Ectodermal cell (in vitro differentiated cells): ENCODE measurements at regions not wholly inside any gene's neighbourhood (a gene's known extent, or its start where the extent isn't known, plus 50 kb on each side); places are given as distances from the start of the nearest gene placed in this dataset.

Source experiments
- H3K27ac ChIP-seq: 2 replicates; pipeline ENCODE4 v1.7.0; 2013; ENCODE audit warnings: mild to moderate bottlenecking, low read depth, low read length; ENCODE audit not compliant: insufficient read depth, poor library complexity, severe bottlenecking
- H3K27me3 ChIP-seq: 2 replicates; pipeline ENCODE4 v1.7.0; 2013; ENCODE audit warnings: mild to moderate bottlenecking, low read length; ENCODE audit not compliant: insufficient read depth, control insufficient read depth, poor library complexity, severe bottlenecking
- H3K36me3 ChIP-seq: one replicate; pipeline ENCODE4 v1.7.0; 2013; ENCODE audit warnings: low read length; ENCODE audit not compliant: control insufficient read depth, insufficient read depth
- H3K4me1 ChIP-seq: one replicate; pipeline ENCODE4 v1.7.0; 2013; ENCODE audit warnings: low read length; ENCODE audit not compliant: control insufficient read depth, insufficient read depth
- H3K4me3 ChIP-seq: 2 replicates; pipeline ENCODE4 v1.7.0; 2013; ENCODE audit warnings: low read depth, low read length, control low read depth; ENCODE audit not compliant: insufficient read depth
- H3K9me3 ChIP-seq: 2 replicates; pipeline ENCODE4 v1.7.0; 2013; ENCODE audit warnings: mild to moderate bottlenecking, low read length, moderate library complexity; ENCODE audit not compliant: control insufficient read depth
- WGBS, 2 experiments: methylation state at CpG; one replicate each; pipeline ENCODE4 v1.1.7; 2013; ENCODE audit warnings: missing lambda C conversion rate in 2 of 2; 5-methylcytosine and 5-hydroxymethylcytosine counted together

- Histone ChIP-seq H3K36me3 (no peaks in the 10 kb centered on the region), H3K9me3 (no peaks in the 10 kb centered on the region), H3K4me1 (no peaks in the 10 kb centered on the region), H3K27ac (no peak overlapping the region), H3K4me3 (no peak overlapping the region), H3K27me3 (no peaks in the 10 kb centered on the region)
- 90 to 91% methylated on average over 25 of the region's 25 CpGs for WGBS, 2 experiments
Observed at GRCh38 chr7:98518159-98518947, 98.7 kb upstream of the NPTX2 start.

GRCh38 chr7:98515201-98515600 is 101.9 kb upstream of the NPTX2 start:
- 86 to 92% methylated on average over 4 of the region's 4 CpGs for WGBS, 2 experiments

GRCh38 chr7:98514211-98515031 is 102.7 kb upstream of the NPTX2 start:
- H3K36me3 ChIP-seq: no peaks in the 10 kb centered on the region
- WGBS, 2 experiments: 88 to 90% methylated on average over 16 of the region's 16 CpGs
- H3K4me3 ChIP-seq: no peak overlapping the region
- no peaks in the 10 kb centered on the region for H3K9me3 ChIP-seq
- H3K27ac ChIP-seq: no peak overlapping the region
- H3K4me1 ChIP-seq: no peaks in the 10 kb centered on the region
- no peaks in the 10 kb centered on the region for H3K27me3 ChIP-seq

More at GRCh38 chr7:98515201-98515600, 101.9 kb upstream of the NPTX2 start:
- Histone ChIP-seq H3K27ac (no peak overlapping the region), H3K36me3 (no peaks in the 10 kb centered on the region), H3K4me3 (no peak overlapping the region), H3K27me3 (no peaks in the 10 kb centered on the region), H3K4me1 (no peaks in the 10 kb centered on the region), H3K9me3 (no peaks in the 10 kb centered on the region)

- Histone ChIP-seq H3K36me3 (no peaks in the 10 kb centered on the region), H3K4me1 (no peaks in the 10 kb centered on the region), H3K27ac (no peak overlapping the region), H3K9me3 (no peaks in the 10 kb centered on the region), H3K27me3 (no peaks in the 10 kb centered on the region), H3K4me3 (no peak overlapping the region)
- 96 to 97% methylated on average over 5 of the region's 5 CpGs for WGBS, 2 experiments
Observed at GRCh38 chr7:98511175-98511574, 105.9 kb upstream of the NPTX2 start.

GRCh38 chr7:98509836-98510235 is 107.2 kb upstream of the NPTX2 start:
- H3K27me3 ChIP-seq: no peaks in the 10 kb centered on the region
- H3K27ac ChIP-seq: no peak overlapping the region
- H3K36me3 ChIP-seq: no peaks in the 10 kb centered on the region
- 79 to 82% methylated on average over 6 of the region's 6 CpGs for WGBS, 2 experiments
- H3K4me1 ChIP-seq: no peaks in the 10 kb centered on the region
- H3K9me3 ChIP-seq: no peaks in the 10 kb centered on the region
- H3K4me3 ChIP-seq: no peak overlapping the region

- Histone ChIP-seq H3K4me1 (no peaks in the 10 kb centered on the region), H3K27ac (no peak overlapping the region), H3K36me3 (no peaks in the 10 kb centered on the region), H3K4me3 (no peak overlapping the region), H3K27me3 (no peaks in the 10 kb centered on the region), H3K9me3 (no peaks in the 10 kb centered on the region)
- 86 to 97% methylated on average over 1 to 2 of the region's 2 CpGs for WGBS, 2 experiments
Observed at GRCh38 chr7:98506471-98506870, 105.6 kb upstream of the BAIAP2L1 start.

GRCh38 chr7:98500764-98501163 is 99.9 kb upstream of the BAIAP2L1 start:
- WGBS, 2 experiments: 85 to 88% methylated on average over 6 of the region's 6 CpGs
- no peaks in the 10 kb centered on the region for H3K4me1 ChIP-seq

GRCh38 chr7:98496618-98497017 is 95.7 kb upstream of the BAIAP2L1 start:
- Histone ChIP-seq H3K36me3 (no peaks in the 10 kb centered on the region), H3K27me3 (no peaks in the 10 kb centered on the region), H3K4me1 (no peaks in the 10 kb centered on the region), H3K4me3 (no peak overlapping the region), H3K9me3 (no peaks in the 10 kb centered on the region), H3K27ac (no peak overlapping the region)
- WGBS, 2 experiments: 85 to 86% methylated on average over 2 of the region's 2 CpGs

More at GRCh38 chr7:98500764-98501163, 99.9 kb upstream of the BAIAP2L1 start:
- no peak overlapping the region for H3K4me3 ChIP-seq
- no peaks in the 10 kb centered on the region for H3K9me3 ChIP-seq
- no peaks in the 10 kb centered on the region for H3K36me3 ChIP-seq
- no peak overlapping the region for H3K27ac ChIP-seq
- H3K27me3 ChIP-seq: no peaks in the 10 kb centered on the region

- H3K4me3 ChIP-seq: no peak overlapping the region
- H3K9me3 ChIP-seq: no peaks in the 10 kb centered on the region
- H3K27ac ChIP-seq: no peak overlapping the region
- WGBS, 2 experiments: 92 to 93% methylated on average over 11 of the region's 11 CpGs
- H3K36me3 ChIP-seq: no peaks in the 10 kb centered on the region
- H3K4me1 ChIP-seq: no peaks in the 10 kb centered on the region
- no peaks in the 10 kb centered on the region for H3K27me3 ChIP-seq
Observed at GRCh38 chr7:98495200-98495955, 94.5 kb upstream of the BAIAP2L1 start.
